Fibroblast of upper back skin (primary cell): ENCODE measurements at regions not wholly inside any gene's neighbourhood (a gene's known extent, or its start where the extent isn't known, plus 50 kb on each side); places are given as distances from the start of the nearest gene placed in this dataset.

Source experiments
- DNase-seq: peaks from one replicate; pipeline ENCODE4 v3.0.0-alpha.2; 2013

- no peak for DNase-seq
These were observed 60.3 kb upstream of the CFAP46 start for GRCh38 chr10:133002685-133003084.

GRCh38 chr10:133001114-133001513 is 58.7 kb upstream of the CFAP46 start:
- no peak for DNase-seq

- no peak for DNase-seq
These were observed 58.3 kb upstream of the CFAP46 start for GRCh38 chr10:133000648-133001047.

- no peak for DNase-seq
These were observed 55.3 kb upstream of the CFAP46 start for GRCh38 chr10:132997517-132998265.

- DNase-seq = no peak
These were observed 54.4 kb upstream of the CFAP46 start for GRCh38 chr10:132996603-132997343.

GRCh38 chr10:132995909-132996602 is 53.7 kb upstream of the CFAP46 start:
- DNase-seq = no peak

- no peak for DNase-seq
These were observed 52.4 kb upstream of the CFAP46 start for GRCh38 chr10:132994811-132995210.

GRCh38 chr10:132994185-132994796 is 51.9 kb upstream of the CFAP46 start:
- DNase-seq = peak; percentile 16

GRCh38 chr10:132993271-132994184 is 51.2 kb upstream of the CFAP46 start:
- no peak for DNase-seq

- DNase-seq = no peak
These were observed 50.3 kb upstream of the CFAP46 start for GRCh38 chr10:132992433-132993215.
